GM12878 (cell line): ENCODE measurements at regions not wholly inside any gene's neighbourhood (a gene's known extent, or its start where the extent isn't known, plus 50 kb on each side); places are given as distances from the start of the nearest gene placed in this dataset.

ENCODE experiments used
- JUND ChIP-seq: IDR thresholded peaks from 2 replicates; pipeline ENCODE4 v1.6.1; 2012; ENCODE audit warnings: low read depth, mild to moderate bottlenecking, low read length, improper control_type of control experiment, moderate library complexity
- POLR2A ChIP-seq: IDR thresholded peaks from 2 replicates; pipeline ENCODE4 v1.6.1; 2011; ENCODE audit warnings: low read depth, mild to moderate bottlenecking, low read length

GRCh38 chr3:178334239-178334638, 202.0 kb upstream of the KCNMB2 start:
- no peak for TF ChIP-seq JUND
- TF ChIP-seq POLR2A, result no peak
